Glutamatergic neuron (in vitro differentiated cells): ENCODE measurements at regions not wholly inside any gene's neighbourhood (a gene's known extent, or its start where the extent isn't known, plus 50 kb on each side); places are given as distances from the start of the nearest gene placed in this dataset.

ENCODE experiments used
- DNase-seq: peaks from one replicate; pipeline ENCODE4 v3.0.0; 2022
- H3K27ac Mint-ChIP-seq: one replicate; pipeline ENCODE4 v1.8.0; 2020; ENCODE audit warnings: mild to moderate bottlenecking, mixed read lengths, inconsistent platforms; ENCODE audit not compliant: unreplicated experiment
- H3K27me3 Mint-ChIP-seq: one replicate; pipeline ENCODE4 v1.8.0; 2020; ENCODE audit warnings: mild to moderate bottlenecking, moderate library complexity, mixed read lengths, inconsistent platforms; ENCODE audit not compliant: unreplicated experiment
- H3K36me3 Mint-ChIP-seq: one replicate; pipeline ENCODE4 v1.8.0; 2020; ENCODE audit warnings: mild to moderate bottlenecking, mixed read lengths, inconsistent platforms; ENCODE audit not compliant: unreplicated experiment
- H3K4me1 Mint-ChIP-seq: one replicate; pipeline ENCODE4 v1.8.0; 2020; ENCODE audit warnings: mild to moderate bottlenecking, low read depth, mixed read lengths, inconsistent platforms; ENCODE audit not compliant: unreplicated experiment
- H3K4me3 Mint-ChIP-seq: one replicate; pipeline ENCODE4 v1.8.0; 2020; ENCODE audit warnings: mild to moderate bottlenecking, mixed read lengths, inconsistent platforms; ENCODE audit not compliant: unreplicated experiment
- H3K9me3 Mint-ChIP-seq: one replicate; pipeline ENCODE4 v1.8.0; 2020; ENCODE audit warnings: mild to moderate bottlenecking, moderate library complexity, mixed read lengths, inconsistent platforms; ENCODE audit not compliant: unreplicated experiment
- TF ChIP-seq, protein P1 (sequence below): fragments of 200-600 bp; sonication (generic); IDR thresholded peaks from one replicate; pipeline ENCODE4 v1.5.0; 2021; ENCODE audit not compliant: partially characterized antibody, unreplicated experiment

GRCh38 chr3:13241621-13242363, 168.6 kb upstream of the IQSEC1 start:
- no peak overlapping the region for H3K4me3 Mint-ChIP-seq
- TF ChIP-seq, protein P1, sequence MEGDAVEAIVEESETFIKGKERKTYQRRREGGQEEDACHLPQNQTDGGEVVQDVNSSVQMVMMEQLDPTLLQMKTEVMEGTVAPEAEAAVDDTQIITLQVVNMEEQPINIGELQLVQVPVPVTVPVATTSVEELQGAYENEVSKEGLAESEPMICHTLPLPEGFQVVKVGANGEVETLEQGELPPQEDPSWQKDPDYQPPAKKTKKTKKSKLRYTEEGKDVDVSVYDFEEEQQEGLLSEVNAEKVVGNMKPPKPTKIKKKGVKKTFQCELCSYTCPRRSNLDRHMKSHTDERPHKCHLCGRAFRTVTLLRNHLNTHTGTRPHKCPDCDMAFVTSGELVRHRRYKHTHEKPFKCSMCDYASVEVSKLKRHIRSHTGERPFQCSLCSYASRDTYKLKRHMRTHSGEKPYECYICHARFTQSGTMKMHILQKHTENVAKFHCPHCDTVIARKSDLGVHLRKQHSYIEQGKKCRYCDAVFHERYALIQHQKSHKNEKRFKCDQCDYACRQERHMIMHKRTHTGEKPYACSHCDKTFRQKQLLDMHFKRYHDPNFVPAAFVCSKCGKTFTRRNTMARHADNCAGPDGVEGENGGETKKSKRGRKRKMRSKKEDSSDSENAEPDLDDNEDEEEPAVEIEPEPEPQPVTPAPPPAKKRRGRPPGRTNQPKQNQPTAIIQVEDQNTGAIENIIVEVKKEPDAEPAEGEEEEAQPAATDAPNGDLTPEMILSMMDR, result no peak
- H3K27ac Mint-ChIP-seq, result no peak overlapping the region
- peaks cover 2% of the 10 kb centered on the region for H3K9me3 Mint-ChIP-seq
- H3K36me3 Mint-ChIP-seq, result no peaks in the 10 kb centered on the region
- H3K4me1 Mint-ChIP-seq, result peaks cover 18% of the 10 kb centered on the region
- no peaks in the 10 kb centered on the region for H3K27me3 Mint-ChIP-seq
- no peak for DNase-seq

- Mint-ChIP-seq H3K27ac (no peak overlapping the region), H3K4me3 (no peak overlapping the region), H3K36me3 (no peaks in the 10 kb centered on the region), H3K4me1 (peaks cover 18% of the 10 kb centered on the region), H3K9me3 (peaks cover 2% of the 10 kb centered on the region), H3K27me3 (no peaks in the 10 kb centered on the region)
- no peak for DNase-seq
- TF ChIP-seq, protein P1, result no peak
Measured at GRCh38 chr3:13240928-13241618, 167.8 kb upstream of the IQSEC1 start.

- H3K36me3 Mint-ChIP-seq, result no peaks in the 10 kb centered on the region
- TF ChIP-seq, protein P1, result no peak
- DNase-seq, result no peak
- H3K27ac Mint-ChIP-seq, result no peak overlapping the region
- peaks cover 4% of the 10 kb centered on the region for H3K27me3 Mint-ChIP-seq
- no peak overlapping the region for H3K4me3 Mint-ChIP-seq
- H3K4me1 Mint-ChIP-seq, result peaks cover 22% of the 10 kb centered on the region
- peaks cover 2% of the 10 kb centered on the region for H3K9me3 Mint-ChIP-seq
Measured at GRCh38 chr3:13239467-13239760, 166.2 kb upstream of the IQSEC1 start.

DNA sequence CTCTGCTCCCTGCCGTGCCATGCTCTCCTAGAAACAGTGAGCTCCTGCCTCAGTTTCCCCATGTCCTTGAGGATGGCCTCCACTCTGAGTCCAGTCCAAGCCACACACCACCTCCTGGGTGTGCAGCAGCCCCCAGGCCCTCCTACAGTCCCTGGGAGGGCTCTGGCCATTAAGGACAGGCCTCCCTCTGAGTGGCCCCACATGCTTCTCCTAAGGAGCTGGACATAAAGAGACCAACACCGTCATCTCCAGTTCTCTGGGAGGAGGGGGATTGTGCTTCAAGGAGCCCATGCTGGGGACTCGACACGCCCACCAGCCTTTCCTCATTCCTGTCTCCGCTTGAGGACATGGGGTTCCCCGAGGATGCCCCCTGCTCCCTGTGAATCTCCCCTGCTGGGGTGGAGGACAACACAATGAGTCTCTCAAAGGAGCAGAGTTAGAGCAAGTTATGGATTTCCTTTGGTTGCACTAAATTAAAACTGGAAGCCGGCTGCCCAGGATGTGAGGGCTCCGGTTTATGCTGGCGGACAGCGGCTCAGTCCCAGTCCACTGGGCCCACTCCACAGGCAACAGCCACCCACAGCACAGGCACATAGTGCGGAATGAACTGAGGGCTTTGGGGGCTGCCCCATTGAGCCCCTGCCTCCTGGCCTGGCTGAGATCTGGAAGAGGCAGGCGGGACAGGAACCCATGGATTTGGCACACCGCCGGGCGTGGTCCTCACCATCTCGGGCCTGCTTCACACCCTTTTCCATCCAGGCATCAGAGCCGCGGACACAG, 165.6 kb upstream of the IQSEC1 start:
- Mint-ChIP-seq H3K4me1 (peaks cover 25% of the 10 kb centered on the region), H3K4me3 (no peak overlapping the region), H3K27ac (no peak overlapping the region), H3K27me3 (peaks cover 6% of the 10 kb centered on the region), H3K36me3 (no peaks in the 10 kb centered on the region), H3K9me3 (peaks cover 2% of the 10 kb centered on the region)
- TF ChIP-seq, protein P1, result no peak
- DNase-seq, result no peak
